ENCODE measurements at regions not wholly inside any gene's neighbourhood (a gene's known extent, or its start where the extent isn't known, plus 50 kb on each side); places are given as distances from the start of the nearest gene placed in this dataset.
A peak's percentile ranks its signal among the peaks of the same experiment; 100 is the strongest.

GRCh38 chr7:130897515-130898419, 163.8 kb upstream of the KLF14 start:
- no peak for DNase-seq

GRCh38 chr7:130899071-130899560, 165.1 kb upstream of the KLF14 start:
- DNase-seq: no peak

- no peak for DNase-seq
Observed at GRCh38 chr7:130899638-130900401, 165.8 kb upstream of the KLF14 start.

- DNase-seq: no peak
Observed at GRCh38 chr7:130900471-130901076, 166.6 kb upstream of the KLF14 start.

- peak; percentile 59 for DNase-seq
Observed at GRCh38 chr7:130901209-130901783, 167.3 kb upstream of the KLF14 start.

- no peak for DNase-seq
Observed at GRCh38 chr7:130902755-130903357, 168.8 kb upstream of the KLF14 start.

- no peak for DNase-seq
Observed at GRCh38 chr7:130903358-130903974, 169.5 kb upstream of the KLF14 start.

- DNase-seq: no peak
Observed at GRCh38 chr7:130904031-130904757, 170.2 kb upstream of the KLF14 start.

- no peak for DNase-seq
Observed at GRCh38 chr7:130904792-130905191, 170.8 kb upstream of the KLF14 start.

GRCh38 chr7:130906575-130906974, 172.6 kb upstream of the KLF14 start:
- no peak for DNase-seq

GRCh38 chr7:130907439-130907838, 173.4 kb upstream of the KLF14 start:
- no peak for DNase-seq

- no peak for DNase-seq
Observed at GRCh38 chr7:130908345-130909160, 174.5 kb upstream of the KLF14 start.

- DNase-seq: no peak
Observed at GRCh38 chr7:130909161-130909836, 175.3 kb upstream of the KLF14 start.

- no peak for DNase-seq
Observed at GRCh38 chr7:130909881-130910672, 176.1 kb upstream of the KLF14 start.

- no peak for DNase-seq
Observed at GRCh38 chr7:130910949-130911944, 177.2 kb upstream of the KLF14 start.

GRCh38 chr7:130912082-130912861, 178.3 kb upstream of the KLF14 start:
- no peak for DNase-seq

All from retina (tissue), 1 donor.